HL-60 (cell line): ENCODE measurements at regions not wholly inside any gene's neighbourhood (a gene's known extent, or its start where the extent isn't known, plus 50 kb on each side); places are given as distances from the start of the nearest gene placed in this dataset.

Source experiments
- DNase-seq, 2 experiments: peaks; one replicate each; pipeline ENCODE4 v3.0.0-alpha.2; 2010 to 2020; ENCODE audit warnings: low read depth in 1 of 2, low spot score in 1 of 2
- H3K27ac ChIP-seq: fragments of 250-450 bp; sonication (Bioruptor Pico); replicated peaks from 2 replicates; pipeline ENCODE4 v1.5.1; 2020; ENCODE audit warnings: mild to moderate bottlenecking, moderate library complexity
- H3K27me3 ChIP-seq: fragments of 250-450 bp; sonication (Bioruptor Pico); 2 replicates; pipeline ENCODE4 v1.5.1; 2021; ENCODE audit warnings: mild to moderate bottlenecking, moderate library complexity; ENCODE audit not compliant: insufficient read depth, poor library complexity, severe bottlenecking
- H3K4me3 ChIP-seq: replicated peaks from 2 replicates; pipeline ENCODE4 v1.5.1; 2011; ENCODE audit warnings: mild to moderate bottlenecking, control low read depth, low read length; ENCODE audit not compliant: insufficient read depth
- CTCF ChIP-seq: IDR thresholded peaks from one replicate; pipeline ENCODE4 v1.5.1; 2011; ENCODE audit warnings: low read length, control low read depth, inconsistent platforms; ENCODE audit not compliant: insufficient read depth
- GABPA ChIP-seq: IDR thresholded peaks from 2 replicates; pipeline ENCODE4 v1.6.1; 2012; ENCODE audit warnings: low read depth
- POLR2AphosphoS5 ChIP-seq: IDR thresholded peaks from 2 replicates; pipeline ENCODE4 v1.6.1; 2012; ENCODE audit warnings: low read depth
- REST ChIP-seq: IDR thresholded peaks from 2 replicates; pipeline ENCODE4 v1.6.1; 2012; ENCODE audit warnings: low read depth; ENCODE audit not compliant: insufficient replicate concordance
- SPI1 ChIP-seq: IDR thresholded peaks from 2 replicates; pipeline ENCODE4 v1.6.1; 2012; ENCODE audit warnings: low read depth, mild to moderate bottlenecking, borderline replicate concordance

GRCh38 chr9:96071076-96071814 is 195.8 kb downstream of the ERCC6L2 start:
- Histone ChIP-seq H3K27ac (no peak overlapping the region), H3K27me3 (no peaks in the 10 kb centered on the region), H3K4me3 (no peak overlapping the region)
- peak in 1 of 2 experiments; percentile 45 for DNase-seq
- TF ChIP-seq GABPA, result no peak
- TF ChIP-seq REST, result no peak
- TF ChIP-seq POLR2AphosphoS5, result no peak
- TF ChIP-seq CTCF, result peak; percentile 34
- TF ChIP-seq SPI1, result no peak

GRCh38 chr9:96069629-96070220 is 194.2 kb downstream of the ERCC6L2 start:
- H3K4me3 ChIP-seq, result no peak overlapping the region
- TF ChIP-seq GABPA, result no peak
- TF ChIP-seq POLR2AphosphoS5, result no peak
- no peak for TF ChIP-seq SPI1
- no peak for TF ChIP-seq REST
- no peak for TF ChIP-seq CTCF
- H3K27ac ChIP-seq, result no peak overlapping the region
- no peaks in the 10 kb centered on the region for H3K27me3 ChIP-seq
- DNase-seq, result no peak

DNA sequence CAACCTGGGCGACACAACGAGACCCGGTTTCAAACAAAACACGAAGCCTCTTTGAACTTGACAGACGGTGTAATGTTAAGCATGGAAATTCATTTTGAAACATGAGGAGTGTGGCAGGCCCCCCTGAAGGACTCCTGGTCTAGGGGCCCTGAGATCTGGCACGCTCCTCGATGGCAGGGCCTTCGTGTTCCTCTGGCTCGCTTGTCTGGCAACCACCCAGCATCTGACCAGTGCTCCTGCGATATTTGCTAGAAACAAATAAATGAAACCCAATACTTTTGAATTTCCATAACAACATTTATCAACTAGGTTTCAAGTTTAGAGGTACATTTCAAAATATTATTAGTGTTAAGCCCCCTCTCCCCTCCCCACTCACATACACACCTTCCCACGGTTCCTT is 193.0 kb downstream of the ERCC6L2 start:
- no peak overlapping the region for H3K4me3 ChIP-seq
- no peak for DNase-seq
- H3K27me3 ChIP-seq, result no peaks in the 10 kb centered on the region
- TF ChIP-seq REST, result no peak
- no peak for TF ChIP-seq SPI1
- TF ChIP-seq GABPA, result no peak
- TF ChIP-seq CTCF, result no peak
- TF ChIP-seq POLR2AphosphoS5, result no peak
- no peak overlapping the region for H3K27ac ChIP-seq
